ENCODE measurements at regions not wholly inside any gene's neighbourhood (a gene's known extent, or its start where the extent isn't known, plus 50 kb on each side); places are given as distances from the start of the nearest gene placed in this dataset.

GRCh38 chr6:26295691-26296555, 69.1 kb upstream of the BTN3A2 start:
- no peak overlapping the region for H3K4me3 ChIP-seq (ENCODE audit: low read depth in 2 of 2, low read length in 2 of 2)
- peak; percentile 93 for DNase-seq (ENCODE audit: low read depth, low spot score)
- in situ Hi-C loops (cut with HindIII; ENCODE audit: low pct_unique_long_range_greater_than_20kb, low sequenced_read_pairs): no loop called here
- no peaks in the 10 kb centered on the region; the same call in 1 of the 2 replicates for H3K9me3 ChIP-seq (ENCODE audit: control insufficient read depth, insufficient read depth, low read depth, low read length)
- CTCF ChIA-PET: no interaction called here
- POLR2A ChIA-PET: no interaction called here
- no TSS peak for BruUV-seq (replicated peaks)
- H3K36me3 ChIP-seq (ENCODE audit: control insufficient read depth, insufficient read depth, low read length): no peaks in the 10 kb centered on the region
- ATAC-seq: peak; percentile 53
- H3K27me3 ChIP-seq (ENCODE audit: control insufficient read depth, insufficient read depth, low read length): no peaks in the 10 kb centered on the region
- TF ChIP-seq SIN3A (IDR thresholded peaks at IDR 0.05; ENCODE audit: borderline replicate concordance, insufficient read depth, low read depth, low read length) (no peak), CTCF (IDR thresholded peaks at IDR 0.05) (no peak), TCF7L2 (IDR thresholded peaks at IDR 0.05; ENCODE audit: low read depth, low read length) (no peak), POLR2AphosphoS5 (IDR thresholded peaks at IDR 0.05; ENCODE audit: low read depth, low read length) (no peak)
- TF ChIP-seq, protein P1, sequence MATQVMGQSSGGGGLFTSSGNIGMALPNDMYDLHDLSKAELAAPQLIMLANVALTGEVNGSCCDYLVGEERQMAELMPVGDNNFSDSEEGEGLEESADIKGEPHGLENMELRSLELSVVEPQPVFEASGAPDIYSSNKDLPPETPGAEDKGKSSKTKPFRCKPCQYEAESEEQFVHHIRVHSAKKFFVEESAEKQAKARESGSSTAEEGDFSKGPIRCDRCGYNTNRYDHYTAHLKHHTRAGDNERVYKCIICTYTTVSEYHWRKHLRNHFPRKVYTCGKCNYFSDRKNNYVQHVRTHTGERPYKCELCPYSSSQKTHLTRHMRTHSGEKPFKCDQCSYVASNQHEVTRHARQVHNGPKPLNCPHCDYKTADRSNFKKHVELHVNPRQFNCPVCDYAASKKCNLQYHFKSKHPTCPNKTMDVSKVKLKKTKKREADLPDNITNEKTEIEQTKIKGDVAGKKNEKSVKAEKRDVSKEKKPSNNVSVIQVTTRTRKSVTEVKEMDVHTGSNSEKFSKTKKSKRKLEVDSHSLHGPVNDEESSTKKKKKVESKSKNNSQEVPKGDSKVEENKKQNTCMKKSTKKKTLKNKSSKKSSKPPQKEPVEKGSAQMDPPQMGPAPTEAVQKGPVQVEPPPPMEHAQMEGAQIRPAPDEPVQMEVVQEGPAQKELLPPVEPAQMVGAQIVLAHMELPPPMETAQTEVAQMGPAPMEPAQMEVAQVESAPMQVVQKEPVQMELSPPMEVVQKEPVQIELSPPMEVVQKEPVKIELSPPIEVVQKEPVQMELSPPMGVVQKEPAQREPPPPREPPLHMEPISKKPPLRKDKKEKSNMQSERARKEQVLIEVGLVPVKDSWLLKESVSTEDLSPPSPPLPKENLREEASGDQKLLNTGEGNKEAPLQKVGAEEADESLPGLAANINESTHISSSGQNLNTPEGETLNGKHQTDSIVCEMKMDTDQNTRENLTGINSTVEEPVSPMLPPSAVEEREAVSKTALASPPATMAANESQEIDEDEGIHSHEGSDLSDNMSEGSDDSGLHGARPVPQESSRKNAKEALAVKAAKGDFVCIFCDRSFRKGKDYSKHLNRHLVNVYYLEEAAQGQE (IDR thresholded peaks at IDR 0.05; ENCODE audit: insufficient read depth in 1 of 2, low read depth in 2 of 2, low read length in 1 of 2): no peak
- H3K27ac ChIP-seq (ENCODE audit: low read length): no peak overlapping the region
- intact Hi-C loops (cut with micrococcal nuclease; ENCODE audit: unreplicated experiment): no loop called here
- peaks cover 8% of the 10 kb centered on the region; the same call in 1 of the 2 replicates for H3K4me1 ChIP-seq (ENCODE audit: control insufficient read depth, insufficient read depth, low read length)

DNA sequence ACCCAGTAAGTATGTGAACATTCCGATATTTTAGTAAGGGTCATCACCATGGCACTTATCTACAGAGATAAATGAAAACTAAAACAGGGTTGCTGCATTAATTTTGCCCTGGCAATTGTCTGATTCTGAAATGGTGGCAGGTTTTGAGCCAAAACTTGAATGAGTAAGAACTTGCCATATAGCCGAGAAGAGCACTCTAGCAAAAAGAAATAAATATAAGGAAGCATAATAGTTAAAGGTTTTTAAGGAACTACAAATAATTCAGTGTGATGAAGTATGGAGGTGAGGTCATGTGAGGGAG, 68.5 kb upstream of the BTN3A2 start:
- ChIA-PET POLR2A (no interaction called here), CTCF (no interaction called here)
- no peaks in the 10 kb centered on the region for H3K27me3 ChIP-seq (ENCODE audit: control insufficient read depth, insufficient read depth, low read length)
- no peaks in the 10 kb centered on the region; the same call in 1 of the 2 replicates for H3K9me3 ChIP-seq (ENCODE audit: control insufficient read depth, insufficient read depth, low read depth, low read length)
- H3K27ac ChIP-seq (ENCODE audit: low read length): no peak overlapping the region
- no peak for DNase-seq (ENCODE audit: low read depth, low spot score)
- intact Hi-C loops (cut with micrococcal nuclease; ENCODE audit: unreplicated experiment): no loop called here
- peaks cover 8% of the 10 kb centered on the region; the same call in 1 of the 2 replicates for H3K4me1 ChIP-seq (ENCODE audit: control insufficient read depth, insufficient read depth, low read length)
- TF ChIP-seq, protein P1 (IDR thresholded peaks at IDR 0.05; ENCODE audit: insufficient read depth in 1 of 2, low read depth in 2 of 2, low read length in 1 of 2): no peak
- TF ChIP-seq SIN3A (IDR thresholded peaks at IDR 0.05; ENCODE audit: borderline replicate concordance, insufficient read depth, low read depth, low read length) (no peak), POLR2AphosphoS5 (IDR thresholded peaks at IDR 0.05; ENCODE audit: low read depth, low read length) (no peak)
- ATAC-seq: no peak
- no peaks in the 10 kb centered on the region for H3K36me3 ChIP-seq (ENCODE audit: control insufficient read depth, insufficient read depth, low read length)
- H3K4me3 ChIP-seq (ENCODE audit: low read depth in 2 of 2, low read length in 2 of 2): no peak overlapping the region
- BruUV-seq (replicated peaks): no TSS peak
- in situ Hi-C loops (cut with HindIII; ENCODE audit: low pct_unique_long_range_greater_than_20kb, low sequenced_read_pairs): no loop called here
